SK-N-SH (cell line): ENCODE measurements at regions not wholly inside any gene's neighbourhood (a gene's known extent, or its start where the extent isn't known, plus 50 kb on each side); places are given as distances from the start of the nearest gene placed in this dataset.

Experiments
- CTCF ChIA-PET: fragments of 300-600, 350-600 bp; formaldehyde crosslinking; extraction: SDS; loops from one replicate; lab custom pipeline; 2021; lab: Yijun Ruan, JAX
- POLR2A ChIA-PET: fragments of 350-600 bp; sonication (Branson Sonifier 250); formaldehyde crosslinking; extraction: SDS; loops from one replicate; lab custom pipeline; 2020; ENCODE audit warnings: antibody characterized with exemption, inconsistent platforms; lab: Yijun Ruan, JAX
- DNase-seq: peaks from one replicate; pipeline ENCODE4 v3.0.0; 2012
- H2AFZ ChIP-seq: fragments of 200-600 bp; sonication (generic); 2 replicates; pipeline ENCODE4 v1.8.1; 2016; ENCODE audit warnings: antibody characterized with exemption, mild to moderate bottlenecking, low read depth
- H3F3A ChIP-seq: fragments of 200-600 bp; sonication (generic); replicated peaks from 2 replicates; pipeline ENCODE3; 2016; ENCODE audit warnings: antibody characterized with exemption, mild to moderate bottlenecking; ENCODE audit not compliant: insufficient read depth
- H3K27ac ChIP-seq, 2 experiments: fragments of 200-500 bp in 1 of 2; fragments of 200-600 bp in 1 of 2; sonication (Bioruptor generic) in 1 of 2; sonication (generic), shearing (Covaris generic) in 1 of 2; 2 replicates each; pipeline versions ENCODE4 v1.5.1 to v1.6.1; 2014 to 2016; ENCODE audit warnings: low read depth in 2 of 2, inconsistent platforms in 1 of 2, low read length in 1 of 2, mild to moderate bottlenecking in 1 of 2, mixed read lengths in 1 of 2
- H3K27me3 ChIP-seq: fragments of 200-600 bp; sonication (generic), shearing (Covaris generic); 2 replicates; pipeline ENCODE4 v1.6.1; 2016; ENCODE audit warnings: mixed run types; ENCODE audit not compliant: insufficient read depth
- H3K36me3 ChIP-seq, 2 experiments: fragments of 200-500 bp in 1 of 2; fragments of 200-600 bp in 1 of 2; sonication (Bioruptor generic) in 1 of 2; sonication (generic) in 1 of 2; replicated peaks in 1 of 2; 2 replicates each; pipeline versions ENCODE3 to v1.5.1; 2014 to 2016; ENCODE audit warnings: low read length in 1 of 2, mild to moderate bottlenecking in 1 of 2; ENCODE audit not compliant: insufficient read depth in 2 of 2, control insufficient read depth in 1 of 2
- H3K4me1 ChIP-seq, 2 experiments: fragments of 200-500 bp in 1 of 2; fragments of 200-600 bp in 1 of 2; sonication (Bioruptor generic) in 1 of 2; sonication (generic), shearing (Covaris generic) in 1 of 2; 2 replicates each; pipeline versions ENCODE4 v1.5.1 to v1.6.1; 2014 to 2016; ENCODE audit warnings: low read depth in 1 of 2, low read length in 1 of 2, mixed run types in 1 of 2; ENCODE audit not compliant: insufficient read depth in 2 of 2, control insufficient read depth in 1 of 2
- H3K4me2 ChIP-seq: fragments of 200-600 bp; sonication (generic), shearing (Covaris generic); 2 replicates; pipeline ENCODE4 v1.6.1; 2017; ENCODE audit warnings: mixed run types
- H3K4me3 ChIP-seq, 2 experiments: fragments of 200-500 bp in 1 of 2; fragments of 200-600 bp in 1 of 2; sonication (Bioruptor generic) in 1 of 2; sonication (generic), shearing (Covaris generic) in 1 of 2; 2 replicates each; pipeline versions ENCODE4 v1.5.1 to v1.8.1; 2014 to 2016; ENCODE audit warnings: low read depth in 2 of 2, inconsistent platforms in 1 of 2, low read length in 1 of 2, mild to moderate bottlenecking in 1 of 2, mixed read lengths in 1 of 2, moderate library complexity in 1 of 2
- H3K79me2 ChIP-seq: fragments of 200-600 bp; sonication (generic); 2 replicates; pipeline ENCODE4 v1.8.1; 2017; ENCODE audit warnings: mild to moderate bottlenecking; ENCODE audit not compliant: insufficient read depth
- H3K9ac ChIP-seq: fragments of 200-600 bp; sonication (generic); 2 replicates; pipeline ENCODE4 v1.6.1; 2017; ENCODE audit warnings: mixed run types
- H3K9me2 ChIP-seq: fragments of 200-600 bp; sonication (generic); 2 replicates; pipeline ENCODE4 v1.6.1; 2017; ENCODE audit warnings: mixed run types
- H3K9me3 ChIP-seq: fragments of 200-600 bp; sonication (generic); 2 replicates; pipeline ENCODE4 v1.6.1; 2017; ENCODE audit warnings: mixed run types, mild to moderate bottlenecking, moderate library complexity
- H4K20me1 ChIP-seq: fragments of 200-600 bp; sonication (generic); 2 replicates; pipeline ENCODE4 v1.6.1; 2017; ENCODE audit warnings: mild to moderate bottlenecking, mixed run types; ENCODE audit not compliant: insufficient read depth
- CHD2 ChIP-seq: fragments of 150-350 bp; IDR thresholded peaks from 2 replicates; pipeline ENCODE4 v1.6.1; 2018; ENCODE audit warnings: low read length; ENCODE audit not compliant: partially characterized antibody
- EP300 ChIP-seq, 2 experiments: IDR thresholded peaks; 2 replicates each; pipeline versions ENCODE4 v1.4.0 to v1.6.1; 2012; ENCODE audit warnings: borderline replicate concordance in 1 of 2, low read depth in 1 of 2, low read length in 1 of 2
- FOXM1 ChIP-seq: IDR thresholded peaks from 2 replicates; pipeline ENCODE4 v1.4.0; 2012; ENCODE audit warnings: low read depth, mild to moderate bottlenecking
- GABPA ChIP-seq: IDR thresholded peaks from 2 replicates; pipeline ENCODE4 v1.4.0; 2012; ENCODE audit warnings: low read depth, mild to moderate bottlenecking
- GATA2 ChIP-seq: sonication (generic); formaldehyde crosslinking; IDR thresholded peaks from 2 replicates; pipeline ENCODE4 v1.5.0; 2020; ENCODE audit warnings: mild to moderate bottlenecking, missing genetic modification reagents
- JUND ChIP-seq: IDR thresholded peaks from 2 replicates; pipeline ENCODE4 v1.4.0; 2012
- MEF2A ChIP-seq: IDR thresholded peaks from 2 replicates; pipeline ENCODE4 v1.4.0; 2012; ENCODE audit warnings: low read depth, borderline replicate concordance
- MXI1 ChIP-seq: IDR thresholded peaks from 2 replicates; pipeline ENCODE4 v1.6.1; 2012; ENCODE audit warnings: mild to moderate bottlenecking, low read depth, low read length, improper control_type of control experiment
- NRF1 ChIP-seq: IDR thresholded peaks from 2 replicates; pipeline ENCODE4 v1.6.1; 2012; ENCODE audit warnings: low read depth, mild to moderate bottlenecking, low read length
- POLR2AphosphoS5 ChIP-seq: IDR thresholded peaks from 2 replicates; pipeline ENCODE4 v1.6.1; 2012; ENCODE audit warnings: low read depth, low read length
- RAD21 ChIP-seq: IDR thresholded peaks from 2 replicates; pipeline ENCODE4 v1.6.1; 2012; ENCODE audit warnings: mild to moderate bottlenecking, low read length
- RCOR1 ChIP-seq: fragments of 150-350 bp; IDR thresholded peaks from 2 replicates; pipeline ENCODE4 v1.6.1; 2017; ENCODE audit warnings: antibody characterized with exemption, low read length
- SMC3 ChIP-seq: IDR thresholded peaks from 2 replicates; pipeline ENCODE4 v1.6.1; 2012; ENCODE audit warnings: low read depth, low read length, improper control_type of control experiment
- TAF1 ChIP-seq: IDR thresholded peaks from 2 replicates; pipeline ENCODE4 v1.6.1; 2012; ENCODE audit warnings: low read depth, mild to moderate bottlenecking, low read length, moderate library complexity, borderline replicate concordance
- TCF12 ChIP-seq: IDR thresholded peaks from 2 replicates; pipeline ENCODE4 v1.4.0; 2012
- YY1 ChIP-seq: IDR thresholded peaks from 2 replicates; pipeline ENCODE4 v1.4.0; 2012; ENCODE audit warnings: low read depth, mild to moderate bottlenecking
- WGBS: methylation state at CpG from one replicate; pipeline ENCODE4 v1.1.6; 2017; ENCODE audit warnings: low lambda C conversion rate; 5-methylcytosine and 5-hydroxymethylcytosine counted together
- TF ChIP-seq, protein P1 (sequence below): fragments of 150-350 bp; IDR thresholded peaks from 2 replicates; pipeline ENCODE4 v1.6.1; 2017; ENCODE audit warnings: antibody characterized with exemption, low read length, low read depth, borderline replicate concordance
- TF ChIP-seq, protein P2 (sequence below): fragments of 150-350 bp; IDR thresholded peaks from 2 replicates; pipeline ENCODE4 v1.6.1; 2016; ENCODE audit warnings: mild to moderate bottlenecking, low read depth, low read length
- TF ChIP-seq, protein P3 (sequence below): IDR thresholded peaks from 2 replicates; pipeline ENCODE4 v1.4.0; 2012; ENCODE audit warnings: low read depth, borderline replicate concordance
- TF ChIP-seq, protein P4 (sequence below): IDR thresholded peaks from 2 replicates; pipeline ENCODE4 v1.4.0; 2012; ENCODE audit warnings: low read depth

DNA sequence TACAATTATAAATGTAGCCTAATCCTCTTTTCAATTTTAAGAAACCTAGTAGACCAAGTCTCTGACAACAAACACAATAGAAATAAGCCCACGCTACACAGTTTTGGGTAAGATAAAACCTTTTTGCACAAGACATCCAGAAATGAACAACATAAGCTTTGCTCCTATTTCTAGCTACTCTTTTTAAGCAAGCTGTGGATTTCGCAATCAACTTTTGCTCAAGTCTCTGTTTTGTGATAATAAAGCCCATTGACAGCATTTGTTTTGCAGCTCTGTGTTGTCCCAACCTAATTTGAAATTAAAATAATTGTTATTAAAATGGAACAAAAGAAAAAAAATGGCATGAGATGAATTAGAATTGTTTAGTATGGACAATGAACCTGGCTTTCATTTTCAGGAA lies 287.9 kb upstream of the PUDP start:
- TF ChIP-seq RAD21 (no peak), JUND (no peak), MXI1 (no peak), CHD2 (no peak), NRF1 (no peak), FOXM1 (no peak), TCF12 (no peak)
- 21% methylated on average over 2 of the region's 2 CpGs for WGBS
- Histone ChIP-seq H3K9ac (no peak overlapping the region), H3K9me3 (no peaks in the 10 kb centered on the region), H3K79me2 (no peaks in the 10 kb centered on the region), H3K27ac (no peak overlapping the region), H3K4me2 (no peak overlapping the region), H3K27me3 (no peaks in the 10 kb centered on the region), H3K9me2 (no peaks in the 10 kb centered on the region), H3F3A (no peaks in the 10 kb centered on the region), H3K4me3 (no peak overlapping the region), H2AFZ (no peak overlapping the region), H4K20me1 (no peaks in the 10 kb centered on the region), H3K36me3 (no peaks in the 10 kb centered on the region), H3K4me1 (no peaks in the 10 kb centered on the region)
- no peak for DNase-seq
- CTCF ChIA-PET: no interaction called here
- POLR2A ChIA-PET: no interaction called here

DNA sequence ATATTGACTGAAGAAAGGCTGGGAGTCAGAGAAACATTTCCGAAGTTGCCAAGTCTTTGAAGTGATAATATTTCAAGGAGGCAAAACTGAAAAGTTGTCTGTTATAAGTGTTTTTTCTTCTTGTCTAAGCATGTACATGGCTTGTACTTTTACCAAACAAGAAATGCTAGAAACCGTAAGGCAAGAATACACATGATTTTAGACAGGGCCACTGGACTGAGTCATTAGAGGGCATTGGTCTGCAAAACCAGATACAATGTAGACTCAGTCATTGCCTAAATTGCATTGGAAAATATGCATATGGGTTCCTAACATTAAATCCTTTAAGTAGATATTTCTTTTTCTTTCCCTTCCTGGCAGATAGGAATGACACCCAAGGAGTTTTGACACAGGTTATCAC lies 284.9 kb upstream of the PUDP start:
- WGBS: 39% methylated on average over 2 of the region's 2 CpGs
- Histone ChIP-seq H3K4me2 (no peak overlapping the region), H3K27ac (no peak overlapping the region), H3K9me2 (no peaks in the 10 kb centered on the region), H3K4me1 (no peaks in the 10 kb centered on the region), H2AFZ (no peak overlapping the region), H3K4me3 (no peak overlapping the region), H3K9ac (no peak overlapping the region), H3F3A (no peaks in the 10 kb centered on the region), H3K36me3 (no peaks in the 10 kb centered on the region), H3K27me3 (no peaks in the 10 kb centered on the region), H3K9me3 (no peaks in the 10 kb centered on the region), H3K79me2 (no peaks in the 10 kb centered on the region), H4K20me1 (no peaks in the 10 kb centered on the region)
- CTCF ChIA-PET: no interaction called here
- POLR2A ChIA-PET: no interaction called here
- TF ChIP-seq CHD2: no peak
- TF ChIP-seq NRF1: no peak
- no peak for TF ChIP-seq TCF12
- no peak for TF ChIP-seq FOXM1
- TF ChIP-seq GABPA: no peak
- TF ChIP-seq TAF1: no peak
- no peak for TF ChIP-seq GATA2
- TF ChIP-seq, protein P1, sequence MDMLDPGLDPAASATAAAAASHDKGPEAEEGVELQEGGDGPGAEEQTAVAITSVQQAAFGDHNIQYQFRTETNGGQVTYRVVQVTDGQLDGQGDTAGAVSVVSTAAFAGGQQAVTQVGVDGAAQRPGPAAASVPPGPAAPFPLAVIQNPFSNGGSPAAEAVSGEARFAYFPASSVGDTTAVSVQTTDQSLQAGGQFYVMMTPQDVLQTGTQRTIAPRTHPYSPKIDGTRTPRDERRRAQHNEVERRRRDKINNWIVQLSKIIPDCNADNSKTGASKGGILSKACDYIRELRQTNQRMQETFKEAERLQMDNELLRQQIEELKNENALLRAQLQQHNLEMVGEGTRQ: no peak
- no peak for TF ChIP-seq YY1
- no peak for DNase-seq

DNA sequence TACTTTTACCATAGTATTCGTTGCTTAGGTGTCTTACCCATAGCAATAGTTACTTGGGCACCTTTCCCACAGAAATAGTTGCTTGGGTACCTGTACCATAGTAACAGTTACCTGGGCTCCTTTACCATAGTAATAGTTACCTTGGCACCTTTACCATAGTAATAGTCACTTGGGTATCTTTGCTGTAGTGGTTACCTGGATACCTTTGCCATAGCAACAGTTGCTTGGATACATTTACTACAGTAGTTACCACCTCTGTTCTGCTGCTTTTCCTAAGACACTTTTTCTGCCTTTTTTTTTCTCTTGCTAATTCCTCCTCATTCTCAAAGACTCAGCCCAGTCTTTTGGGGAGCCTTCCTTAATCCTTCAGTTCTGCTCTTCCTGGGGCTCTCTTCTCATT lies 272.8 kb upstream of the PUDP start:
- 20% methylated on average over 1 of the region's 1 CpG for WGBS
- peaks cover 2% of the 10 kb centered on the region; the same call in 1 of the 2 replicates for H3K9me3 ChIP-seq
- DNase-seq: no peak
- ChIA-PET POLR2A (no interaction called here), CTCF (no interaction called here)
- no peak overlapping the region for H3K4me3 ChIP-seq
- H4K20me1 ChIP-seq: no peaks in the 10 kb centered on the region
- H3K79me2 ChIP-seq: no peaks in the 10 kb centered on the region
- no peaks in the 10 kb centered on the region for H3K36me3 ChIP-seq
- no peaks in the 10 kb centered on the region for H3K27me3 ChIP-seq
- H3K9me2 ChIP-seq: no peaks in the 10 kb centered on the region
- TF ChIP-seq JUND (no peak), GATA2 (no peak), RCOR1 (no peak), POLR2AphosphoS5 (no peak), TCF12 (no peak), CHD2 (no peak), YY1 (no peak), GABPA (no peak), SMC3 (no peak), MEF2A (no peak), EP300 (IDR thresholded peaks at IDR 0.05; ENCODE audit: borderline replicate concordance in 1 of 2, low read depth in 1 of 2, low read length in 1 of 2) (no peak)
- TF ChIP-seq, protein P2, sequence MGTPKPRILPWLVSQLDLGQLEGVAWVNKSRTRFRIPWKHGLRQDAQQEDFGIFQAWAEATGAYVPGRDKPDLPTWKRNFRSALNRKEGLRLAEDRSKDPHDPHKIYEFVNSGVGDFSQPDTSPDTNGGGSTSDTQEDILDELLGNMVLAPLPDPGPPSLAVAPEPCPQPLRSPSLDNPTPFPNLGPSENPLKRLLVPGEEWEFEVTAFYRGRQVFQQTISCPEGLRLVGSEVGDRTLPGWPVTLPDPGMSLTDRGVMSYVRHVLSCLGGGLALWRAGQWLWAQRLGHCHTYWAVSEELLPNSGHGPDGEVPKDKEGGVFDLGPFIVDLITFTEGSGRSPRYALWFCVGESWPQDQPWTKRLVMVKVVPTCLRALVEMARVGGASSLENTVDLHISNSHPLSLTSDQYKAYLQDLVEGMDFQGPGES: no peak
- TF ChIP-seq, protein P3, sequence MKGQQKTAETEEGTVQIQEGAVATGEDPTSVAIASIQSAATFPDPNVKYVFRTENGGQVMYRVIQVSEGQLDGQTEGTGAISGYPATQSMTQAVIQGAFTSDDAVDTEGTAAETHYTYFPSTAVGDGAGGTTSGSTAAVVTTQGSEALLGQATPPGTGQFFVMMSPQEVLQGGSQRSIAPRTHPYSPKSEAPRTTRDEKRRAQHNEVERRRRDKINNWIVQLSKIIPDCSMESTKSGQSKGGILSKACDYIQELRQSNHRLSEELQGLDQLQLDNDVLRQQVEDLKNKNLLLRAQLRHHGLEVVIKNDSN: no peak
- TF ChIP-seq, protein P4, sequence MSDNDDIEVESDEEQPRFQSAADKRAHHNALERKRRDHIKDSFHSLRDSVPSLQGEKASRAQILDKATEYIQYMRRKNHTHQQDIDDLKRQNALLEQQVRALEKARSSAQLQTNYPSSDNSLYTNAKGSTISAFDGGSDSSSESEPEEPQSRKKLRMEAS: no peak
- TF ChIP-seq, protein P1: no peak
- no peak overlapping the region for H3K27ac ChIP-seq
- no peak overlapping the region for H3K4me2 ChIP-seq
- H3K9ac ChIP-seq: no peak overlapping the region
- H2AFZ ChIP-seq: no peak overlapping the region
- no peaks in the 10 kb centered on the region for H3F3A ChIP-seq
- no peaks in the 10 kb centered on the region for H3K4me1 ChIP-seq
